Hematopoietic multipotent progenitor cell treated with erythropoietin and hydrocortisone succinate and interleukin-3 and kit ligand, for 17 days (in vitro differentiated cells): ENCODE measurements at regions not wholly inside any gene's neighbourhood (a gene's known extent, or its start where the extent isn't known, plus 50 kb on each side); places are given as distances from the start of the nearest gene placed in this dataset.
"Not testable (repeated sequence)": the region's sequence is repeated elsewhere in the genome, so short reads cannot be mapped to it uniquely, and the experiment has no call there.

Experiments used
- DNase-seq: peaks from one replicate; pipeline ENCODE4 v3.0.0-alpha.2; 2015; ENCODE audit warnings: low spot score

DNA sequence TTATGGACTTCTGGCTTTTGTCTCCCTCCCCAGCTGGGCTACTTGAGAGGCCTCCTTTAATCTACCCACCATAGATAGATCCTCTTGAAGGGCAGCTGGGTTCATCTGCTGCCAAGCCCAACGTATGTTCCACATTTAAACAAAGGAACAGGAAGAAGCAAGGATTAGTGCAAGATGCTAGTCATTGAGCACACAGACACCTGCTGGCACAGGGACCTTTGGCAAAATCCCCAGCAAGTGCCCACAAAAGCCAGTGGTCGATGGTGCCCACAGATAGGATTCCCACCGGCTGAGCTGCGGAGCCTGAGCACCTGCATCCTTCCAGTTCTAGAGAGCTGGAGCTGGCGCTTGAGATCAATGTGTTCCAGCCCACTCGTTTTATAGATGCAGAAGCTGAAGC is 57.7 kb upstream of the SHB start:
- no peak for DNase-seq

DNA sequence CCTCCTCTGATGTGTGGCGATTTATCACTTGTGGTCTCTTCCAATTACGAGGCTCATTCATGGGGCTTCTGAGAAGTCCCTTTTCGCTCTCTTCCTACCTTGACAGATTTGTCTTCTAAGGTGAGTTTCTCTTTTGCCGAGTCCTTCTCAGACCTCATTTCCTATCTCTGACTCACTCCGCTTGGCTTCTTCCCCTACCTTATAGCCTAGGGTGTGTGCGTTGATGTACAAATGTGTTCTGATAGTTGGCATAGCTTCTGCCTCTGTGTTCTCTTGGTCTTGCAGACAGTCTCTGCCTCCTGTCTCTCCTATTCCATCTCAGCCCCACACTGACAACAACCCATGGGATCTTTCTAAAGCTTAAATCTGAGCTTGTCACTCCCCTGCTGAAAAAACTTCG is 56.9 kb upstream of the SHB start:
- DNase-seq, result no peak

DNA sequence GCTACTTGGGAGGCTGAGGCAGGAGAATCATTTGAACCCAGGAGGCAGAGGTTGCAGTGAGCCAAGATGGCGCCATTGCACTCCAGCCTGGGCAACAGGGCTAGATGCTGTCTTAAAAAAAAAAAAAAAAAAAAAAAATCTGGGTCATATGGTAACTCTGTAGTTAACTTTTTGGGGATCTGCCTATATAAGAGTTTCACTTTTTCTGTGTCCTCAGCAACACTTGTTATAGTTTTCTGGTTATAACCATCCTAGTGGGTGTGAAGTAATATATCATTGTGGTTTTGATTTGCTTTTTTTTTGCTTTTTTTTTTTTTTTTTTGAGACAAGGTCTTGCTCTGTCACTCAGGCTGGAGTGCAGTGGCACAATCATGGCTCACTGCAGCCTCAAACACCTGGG is 54.3 kb upstream of the SHB start:
- not testable (repeated sequence) for DNase-seq

DNA sequence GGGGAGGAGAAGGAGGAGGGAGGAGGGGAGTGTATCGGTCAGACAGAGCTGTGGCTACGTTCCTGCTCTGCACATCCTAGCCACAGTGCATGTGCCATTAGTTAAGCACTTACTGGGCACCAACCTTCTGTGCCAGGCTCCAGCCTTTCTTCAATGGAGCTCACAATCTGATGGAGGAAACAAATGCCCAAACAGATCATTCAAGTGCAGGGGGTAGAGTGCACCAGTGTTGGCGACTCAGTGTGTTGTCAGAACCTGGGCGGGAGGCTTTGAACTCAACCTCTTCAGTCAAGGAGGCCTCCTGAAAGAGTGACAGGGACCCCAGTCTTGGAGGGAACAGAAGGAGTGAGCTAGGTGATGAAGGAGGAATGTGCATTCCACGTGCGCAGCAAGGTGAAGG is 51.9 kb upstream of the SHB start:
- DNase-seq, result no peak

DNA sequence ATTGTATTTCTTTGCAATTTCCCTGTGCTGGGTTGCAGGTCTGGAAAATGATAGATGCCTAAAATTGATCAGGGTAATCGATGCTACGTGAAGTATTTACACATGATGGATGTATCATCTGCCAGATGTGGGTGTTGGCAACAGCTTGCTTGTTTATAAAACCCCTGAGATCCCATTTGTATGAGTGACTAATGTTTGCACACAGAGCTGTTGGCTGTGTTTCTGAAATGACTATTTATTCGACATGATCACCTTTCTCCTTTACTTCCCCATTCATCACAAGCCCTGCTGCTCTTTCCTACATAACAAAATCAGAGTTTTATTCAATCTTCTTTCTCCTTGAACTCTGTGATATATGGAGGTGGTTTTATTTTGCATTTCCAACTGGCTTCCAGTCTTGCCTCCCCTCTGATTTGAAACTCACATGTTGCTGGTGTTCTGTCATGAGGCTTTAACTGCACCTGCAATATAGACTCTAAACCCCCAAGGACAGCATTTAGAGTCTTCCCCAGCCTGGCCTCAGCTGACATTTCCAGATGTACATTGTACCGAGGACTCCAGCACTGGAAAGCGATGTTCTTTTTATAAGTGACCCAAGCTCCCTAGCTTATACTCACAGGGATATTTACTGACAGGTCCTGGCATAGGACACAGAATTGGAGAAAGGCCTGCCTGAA is 50.7 kb upstream of the SHB start:
- no peak for DNase-seq

DNA sequence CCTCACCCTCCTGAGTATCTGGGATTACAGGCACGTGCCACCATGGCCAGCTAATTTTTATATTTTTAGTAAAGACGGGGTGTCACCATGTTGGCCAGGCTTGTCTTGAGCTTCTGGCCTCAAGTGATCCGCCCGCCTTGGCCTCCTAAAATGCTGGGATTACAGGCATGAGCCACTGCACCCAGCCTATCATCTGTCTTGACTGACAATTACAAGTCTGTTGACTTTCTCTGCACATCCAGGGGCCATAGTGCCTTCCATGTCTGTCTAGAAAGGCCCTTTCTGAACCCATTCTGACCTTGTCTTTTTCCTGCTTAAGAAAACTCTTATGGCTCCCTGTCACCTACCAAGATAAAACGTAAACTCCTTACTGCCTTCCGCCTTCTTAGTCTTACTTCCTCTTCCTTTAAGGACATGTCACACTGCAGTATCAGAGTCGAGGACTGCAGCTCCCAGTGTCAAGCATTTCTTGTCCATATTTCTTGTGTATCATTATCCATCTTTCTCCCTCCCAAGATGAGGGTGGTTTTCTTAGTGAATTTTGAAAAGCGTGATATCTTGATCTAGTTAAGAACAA is 49.9 kb upstream of the SHB start:
- DNase-seq, result no peak
